ENCODE measurements at regions not wholly inside any gene's neighbourhood (a gene's known extent, or its start where the extent isn't known, plus 50 kb on each side); places are given as distances from the start of the nearest gene placed in this dataset.
"Not testable (repeated sequence)": the region's sequence is repeated elsewhere in the genome, so short reads cannot be mapped to it uniquely, and the experiment has no call there.

DNA sequence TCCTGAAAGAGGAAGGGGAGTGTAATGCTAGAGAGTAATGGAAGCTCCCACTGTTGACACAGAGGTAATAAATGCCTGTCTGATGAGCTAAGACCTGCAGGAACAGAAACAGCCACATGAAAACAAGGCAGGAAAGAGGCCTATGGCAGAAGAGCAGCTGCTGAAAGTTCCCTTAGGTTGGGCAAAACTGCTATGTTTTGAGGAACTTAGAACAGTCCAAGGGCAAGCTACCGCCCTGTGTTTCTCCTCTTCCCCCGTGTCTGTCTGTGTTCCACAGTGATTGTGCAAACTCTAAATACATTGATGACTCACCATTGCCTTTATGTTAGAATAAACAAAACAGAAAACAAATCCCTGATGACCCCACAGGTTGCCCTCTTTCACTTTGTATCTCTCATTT lies 516.6 kb downstream of the GOLGA6L6 start:
- H3K27me3 ChIP-seq (replicated peaks in 1 of 7); H3K27ac ChIP-seq; H3K4me3 ChIP-seq; H3K4me1 ChIP-seq; H3K9me3 ChIP-seq; DNase-seq; H3K36me3 ChIP-seq; intact Hi-C loops (cut with DNase I; ENCODE audit: low total_unique reads): not testable (repeated sequence)
- no CpG with 5 or more reads among the region's 2 CpGs for WGBS, 5 donors

DNA sequence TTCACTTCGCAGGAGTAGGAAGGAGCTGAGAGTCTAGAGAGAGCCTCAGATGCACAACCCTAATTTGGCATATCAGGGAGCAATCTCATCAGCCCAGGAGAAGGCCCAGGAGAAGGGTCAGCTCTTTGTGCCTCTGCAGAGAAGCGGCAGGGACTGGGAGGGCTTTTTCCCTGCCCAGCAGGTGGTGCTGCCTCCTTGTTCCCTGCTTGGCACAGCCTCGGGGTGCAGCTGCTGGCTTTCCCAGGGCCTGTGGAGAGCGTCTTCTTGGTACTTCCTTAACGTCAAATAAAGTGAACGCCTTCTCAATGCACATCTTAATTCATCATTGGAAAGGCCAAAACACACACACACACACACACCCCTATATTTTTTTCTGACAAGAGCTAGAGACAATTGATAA lies 519.3 kb downstream of the GOLGA6L6 start:
- H3K9me3 ChIP-seq; H3K4me3 ChIP-seq; intact Hi-C loops (cut with DNase I; ENCODE audit: low total_unique reads); DNase-seq; H3K27me3 ChIP-seq (replicated peaks in 1 of 7); H3K27ac ChIP-seq; H3K4me1 ChIP-seq; H3K36me3 ChIP-seq: not testable (repeated sequence)
- WGBS, 5 donors, result 63 to 100% (median 88%) methylated on average over 1 of the region's 6 CpGs; no CpG with 5 or more reads in 1 of the 5 donors

DNA sequence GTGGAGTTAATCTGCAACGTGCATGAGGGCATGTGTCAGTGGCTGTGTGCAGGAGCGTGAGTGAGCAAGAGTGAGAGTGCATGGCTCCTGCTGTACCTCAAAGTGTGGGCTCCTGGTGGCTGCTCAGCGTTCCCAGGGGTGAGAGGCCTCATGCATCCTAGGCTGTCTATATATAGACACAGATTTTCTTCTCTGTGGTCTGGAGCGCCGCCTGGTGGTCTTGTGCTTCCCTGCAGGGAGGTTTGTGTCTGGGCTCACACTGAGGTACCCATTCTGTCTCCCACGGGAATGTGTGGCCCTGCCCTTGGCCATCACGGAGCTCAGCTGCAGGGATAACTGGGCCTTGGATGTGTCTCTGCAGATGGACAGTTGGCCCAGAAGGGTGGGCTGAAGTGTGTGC lies 520.2 kb downstream of the GOLGA6L6 start:
- H3K4me1 ChIP-seq; intact Hi-C loops (cut with DNase I; ENCODE audit: low total_unique reads); DNase-seq; H3K9me3 ChIP-seq; H3K27ac ChIP-seq; H3K4me3 ChIP-seq; H3K27me3 ChIP-seq (replicated peaks in 1 of 7); H3K36me3 ChIP-seq: not testable (repeated sequence)
- 50 to 86% (median 69%) methylated on average over 1 to 3 of the region's 7 CpGs; no CpG with 5 or more reads in 1 of the 5 donors for WGBS, 5 donors

DNA sequence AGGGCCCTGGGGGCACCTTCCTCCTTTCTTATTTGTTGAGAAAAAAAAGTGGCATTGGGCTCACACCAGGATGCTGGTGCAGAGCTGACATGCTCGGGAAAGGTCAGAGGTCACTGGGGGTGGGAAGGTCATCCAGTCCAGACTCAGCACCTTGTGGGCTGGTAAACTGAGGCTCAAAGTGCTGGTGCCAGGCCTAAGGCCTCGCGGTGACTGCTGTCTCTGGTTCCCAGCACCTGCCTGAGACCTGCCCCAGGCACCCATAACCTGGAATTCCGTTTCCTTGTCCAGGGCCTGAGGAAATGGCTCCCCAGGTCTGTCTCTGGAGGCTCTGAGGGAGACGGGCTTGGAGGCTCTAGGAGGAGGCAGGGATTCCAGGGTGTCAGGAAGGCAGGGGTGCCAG lies 521.0 kb downstream of the GOLGA6L6 start:
- H3K4me1 ChIP-seq; H3K27me3 ChIP-seq (replicated peaks in 1 of 7); H3K36me3 ChIP-seq; H3K9me3 ChIP-seq; intact Hi-C loops (cut with DNase I; ENCODE audit: low total_unique reads); H3K27ac ChIP-seq; H3K4me3 ChIP-seq: not testable (repeated sequence)
- DNase-seq, result peak; percentile 37
- WGBS, 5 donors, result 70 to 80% (median 78%) methylated on average over 3 of the region's 5 CpGs; no CpG with 5 or more reads in 2 of the 5 donors

DNA sequence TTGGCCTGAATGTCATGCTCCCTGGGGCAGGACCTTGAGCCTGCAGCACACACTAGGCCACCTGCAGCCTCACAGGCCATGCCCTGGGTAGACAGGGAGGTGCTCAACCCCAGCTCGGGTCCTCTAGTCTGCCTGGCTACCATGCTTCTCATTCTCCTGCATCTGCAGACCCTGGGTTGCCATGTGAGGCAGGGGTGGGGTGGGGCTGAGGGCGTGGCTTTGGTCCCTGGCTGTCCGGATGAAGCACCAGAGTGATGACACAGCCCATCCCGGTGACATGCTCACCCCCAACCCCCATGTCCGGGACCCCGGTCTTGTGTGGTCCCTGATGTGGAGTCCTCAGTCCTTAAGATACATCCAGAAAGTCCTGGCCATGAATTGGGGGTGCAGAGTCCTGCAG lies 521.8 kb downstream of the GOLGA6L6 start:
- peak; percentile 49 for DNase-seq
- H3K9me3 ChIP-seq; H3K4me1 ChIP-seq; H3K27me3 ChIP-seq (replicated peaks in 1 of 7); H3K36me3 ChIP-seq; intact Hi-C loops (cut with DNase I; ENCODE audit: low total_unique reads); H3K27ac ChIP-seq; H3K4me3 ChIP-seq: not testable (repeated sequence)
- WGBS, 5 donors, result 40 to 69% (median 67%) methylated on average over 2 to 6 of the region's 6 CpGs

DNA sequence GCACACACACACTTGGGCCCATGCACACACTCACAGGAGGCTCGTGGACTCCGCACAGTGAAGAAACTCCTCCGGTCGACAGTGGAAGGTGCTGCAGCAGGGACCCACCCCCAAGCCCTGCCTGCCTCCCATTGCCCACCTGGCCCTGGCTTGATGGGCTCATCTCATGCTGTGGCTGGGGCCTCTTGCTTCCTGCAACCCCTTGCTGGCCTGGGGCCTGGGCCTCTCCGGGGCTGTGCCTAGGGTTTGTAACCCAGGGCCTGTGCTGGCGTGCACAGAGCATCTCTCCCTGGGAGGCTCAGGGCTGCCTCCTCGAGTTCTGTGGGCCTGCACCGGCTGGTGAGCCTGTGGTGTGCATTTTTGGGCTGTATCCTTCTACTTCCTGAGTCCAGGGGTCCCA lies 524.0 kb downstream of the GOLGA6L6 start:
- H3K27me3 ChIP-seq (replicated peaks in 1 of 7); H3K27ac ChIP-seq; H3K36me3 ChIP-seq; H3K4me3 ChIP-seq; H3K9me3 ChIP-seq; intact Hi-C loops (cut with DNase I; ENCODE audit: low total_unique reads); H3K4me1 ChIP-seq; DNase-seq: not testable (repeated sequence)
- WGBS, 5 donors, result 61 to 92% (median 76%) methylated on average over 3 to 8 of the region's 8 CpGs; no CpG with 5 or more reads in 2 of the 5 donors

DNA sequence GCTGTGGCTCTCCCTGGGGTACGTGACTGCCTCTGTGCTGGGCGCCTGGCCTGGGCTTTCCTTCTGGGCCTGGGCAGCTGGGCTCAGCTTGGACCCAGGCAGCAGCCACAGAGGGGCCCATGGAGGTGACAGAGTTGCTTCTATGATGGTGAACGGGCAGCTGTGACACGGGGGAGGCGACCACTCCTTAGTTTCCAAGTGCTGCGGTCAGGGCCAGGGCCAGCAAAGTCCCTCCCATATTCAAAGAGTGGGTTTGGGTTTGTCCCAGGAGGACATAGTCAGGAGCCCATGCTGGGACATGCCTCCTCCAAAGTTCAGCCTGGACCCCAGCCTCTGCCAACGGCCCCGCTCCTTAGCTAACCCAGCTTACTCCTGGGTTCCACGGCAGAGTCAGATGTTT lies 524.7 kb downstream of the GOLGA6L6 start:
- H3K27ac ChIP-seq; H3K9me3 ChIP-seq; H3K4me1 ChIP-seq; intact Hi-C loops (cut with DNase I; ENCODE audit: low total_unique reads); H3K4me3 ChIP-seq; H3K27me3 ChIP-seq (replicated peaks in 1 of 7); H3K36me3 ChIP-seq: not testable (repeated sequence)
- 78 to 100% (median 82%) methylated on average over 1 to 7 of the region's 9 CpGs; no CpG with 5 or more reads in 1 of the 5 donors for WGBS, 5 donors
- peak; percentile 34 for DNase-seq

DNA sequence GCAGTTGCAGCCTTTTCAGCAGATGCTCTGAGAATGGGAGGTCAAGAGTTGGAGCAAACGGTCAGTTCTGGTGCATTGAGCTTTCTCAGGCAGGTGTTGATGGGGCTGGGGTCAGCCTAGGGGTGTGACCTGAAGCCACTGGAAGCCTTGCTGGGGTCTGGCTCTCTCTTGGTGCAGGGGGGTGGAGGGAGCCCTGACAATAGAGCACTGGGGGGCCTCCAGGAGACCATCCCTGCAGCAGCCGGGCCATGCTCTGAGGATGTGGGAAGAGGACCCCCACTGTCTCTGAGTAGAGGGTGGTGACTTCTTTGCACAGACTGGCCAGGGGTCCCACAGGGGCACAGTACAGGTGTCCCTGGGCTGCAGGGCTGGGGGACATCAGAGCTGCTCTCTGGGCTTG lies 528.8 kb downstream of the GOLGA6L6 start:
- DNase-seq; H3K27ac ChIP-seq; intact Hi-C loops (cut with DNase I; ENCODE audit: low total_unique reads); H3K36me3 ChIP-seq; H3K4me1 ChIP-seq; H3K9me3 ChIP-seq; H3K4me3 ChIP-seq; H3K27me3 ChIP-seq (replicated peaks in 1 of 7): not testable (repeated sequence)
- 51 to 86% (median 67%) methylated on average over 1 to 2 of the region's 2 CpGs; no CpG with 5 or more reads in 1 of the 5 donors for WGBS, 5 donors

DNA sequence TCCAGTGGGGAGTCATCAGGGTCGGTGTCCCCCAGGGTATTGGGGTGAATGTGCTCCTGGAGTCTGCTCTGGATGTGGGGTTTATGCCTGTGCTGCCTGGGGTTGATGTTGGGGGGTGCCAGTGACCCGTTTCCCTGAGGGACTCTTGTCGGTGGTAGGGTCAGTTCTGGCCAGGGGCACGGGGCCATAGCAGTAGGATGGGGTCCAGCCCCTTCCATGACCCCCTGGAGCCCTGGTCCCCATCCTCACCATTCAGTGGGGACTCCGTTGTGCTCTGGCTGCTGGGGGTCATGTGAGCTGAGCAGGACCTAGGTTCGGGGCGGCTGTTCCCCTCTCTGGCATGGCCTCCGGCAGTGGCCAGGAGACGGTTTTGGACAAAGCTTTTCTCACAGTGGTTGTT lies 530.8 kb downstream of the GOLGA6L6 start:
- H3K36me3 ChIP-seq; H3K4me3 ChIP-seq; H3K27me3 ChIP-seq (replicated peaks in 1 of 7); intact Hi-C loops (cut with DNase I; ENCODE audit: low total_unique reads); H3K4me1 ChIP-seq; H3K27ac ChIP-seq; H3K9me3 ChIP-seq: not testable (repeated sequence)
- DNase-seq, result peak; percentile 32
- 52 to 88% (median 79%) methylated on average over 4 to 7 of the region's 9 CpGs; no CpG with 5 or more reads in 1 of the 5 donors for WGBS, 5 donors

DNA sequence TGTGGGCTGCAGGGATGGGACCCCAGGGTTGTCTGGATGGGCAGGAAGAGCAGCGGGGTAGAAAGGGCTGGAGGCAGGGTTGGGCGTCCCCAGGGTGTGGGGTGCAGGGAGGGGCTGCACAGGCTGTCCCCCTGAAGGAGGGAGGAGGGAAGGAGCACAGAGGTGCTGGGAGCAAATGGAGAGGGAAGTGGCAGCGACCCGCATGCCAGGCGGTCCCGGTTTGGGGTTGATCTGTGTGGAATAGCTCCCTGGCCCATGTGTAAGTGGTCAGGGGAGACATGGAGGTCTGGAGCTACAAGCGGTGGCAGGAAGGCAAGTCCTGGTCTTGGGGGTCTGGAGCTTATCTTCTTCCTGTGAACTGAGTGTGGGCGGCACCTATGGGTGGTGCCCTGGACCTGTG lies 532.0 kb downstream of the GOLGA6L6 start:
- intact Hi-C loops (cut with DNase I; ENCODE audit: low total_unique reads); H3K9me3 ChIP-seq; H3K36me3 ChIP-seq; H3K4me1 ChIP-seq; H3K27me3 ChIP-seq (replicated peaks in 1 of 7); H3K27ac ChIP-seq; H3K4me3 ChIP-seq: not testable (repeated sequence)
- peak; percentile 45 for DNase-seq
- WGBS, 5 donors, result 90 to 100% methylated on average over 1 to 2 of the region's 8 CpGs; no CpG with 5 or more reads in 3 of the 5 donors

DNA sequence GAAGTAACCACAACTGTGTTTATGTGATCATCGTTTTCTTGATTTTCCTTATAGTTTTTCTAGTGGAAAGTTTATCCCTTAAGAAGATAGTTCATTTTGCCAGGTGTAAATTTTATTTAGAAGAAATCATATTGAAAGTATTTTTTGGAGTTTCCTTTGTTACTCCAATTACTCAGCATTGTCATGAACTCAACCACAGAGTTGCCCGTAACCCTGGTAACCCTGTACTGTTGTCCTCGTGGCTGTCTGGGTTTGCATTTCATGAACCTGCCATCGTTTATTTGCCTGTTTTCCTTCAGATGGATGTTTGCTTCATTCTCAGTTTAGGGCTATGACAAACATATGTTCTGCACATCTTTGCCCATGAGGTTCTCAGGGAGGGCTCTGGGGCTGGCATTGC lies 534.3 kb downstream of the GOLGA6L6 start:
- H3K36me3 ChIP-seq; H3K9me3 ChIP-seq; DNase-seq; H3K4me1 ChIP-seq; H3K27ac ChIP-seq; H3K4me3 ChIP-seq; intact Hi-C loops (cut with DNase I; ENCODE audit: low total_unique reads); H3K27me3 ChIP-seq (replicated peaks in 1 of 7): not testable (repeated sequence)
- WGBS, 5 donors, result 54 to 71% (median 57%) methylated on average over 3 to 4 of the region's 4 CpGs

DNA sequence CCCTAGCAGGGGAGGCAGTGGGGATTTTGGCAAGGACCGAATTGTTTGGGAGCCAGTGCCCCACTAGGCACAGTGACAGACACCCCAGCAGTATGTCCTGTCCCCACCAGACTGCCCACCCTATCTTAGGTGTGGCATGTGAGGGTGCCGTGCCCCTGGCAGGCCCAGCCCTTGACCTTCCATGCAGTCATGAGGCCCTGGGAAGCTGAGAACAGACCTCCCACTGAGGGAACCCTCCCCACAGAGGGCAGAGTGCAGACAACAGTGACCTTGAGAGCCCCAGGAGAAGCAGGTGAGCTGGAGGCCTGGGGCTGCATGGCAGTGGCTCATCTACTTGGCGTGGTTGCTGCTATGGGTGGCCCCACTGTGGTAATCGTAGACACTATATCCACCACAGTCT lies 538.1 kb downstream of the GOLGA6L6 start:
- H3K4me3 ChIP-seq; H3K27me3 ChIP-seq (replicated peaks in 1 of 7); H3K27ac ChIP-seq; H3K9me3 ChIP-seq; H3K4me1 ChIP-seq; intact Hi-C loops (cut with DNase I; ENCODE audit: low total_unique reads); H3K36me3 ChIP-seq: not testable (repeated sequence)
- 69 to 85% (median 81%) methylated on average over 2 to 3 of the region's 4 CpGs; no CpG with 5 or more reads in 1 of the 5 donors for WGBS, 5 donors
- DNase-seq, result peak; percentile 54
